ENCODE measurements at regions not wholly inside any gene's neighbourhood (a gene's known extent, or its start where the extent isn't known, plus 50 kb on each side); places are given as distances from the start of the nearest gene placed in this dataset.

- Histone ChIP-seq H2BK5ac (ENCODE audit: low read depth, low read length, poor library complexity) (no peak overlapping the region), H3K4me3 (ENCODE audit: low read depth, low read length) (no peak overlapping the region), H3K9me3 (ENCODE audit: insufficient read depth, low read depth, low read length) (no peaks in the 10 kb centered on the region), H3K79me1 (ENCODE audit: low read length) (no peaks in the 10 kb centered on the region), H3K14ac (ENCODE audit: low read length) (no peak overlapping the region), H3K4me2 (ENCODE audit: low read length) (no peak overlapping the region), H3K4ac (ENCODE audit: low read depth, low read length) (no peak overlapping the region), H3K36me3 (ENCODE audit: control insufficient read depth in 1 of 2, insufficient read depth in 2 of 2, low read length in 2 of 2) (no peaks in the 10 kb centered on the region), H3K27me3 (ENCODE audit: insufficient read depth, low read length) (no peaks in the 10 kb centered on the region), H4K91ac (ENCODE audit: low read depth, low read length) (no peak overlapping the region), H4K8ac (ENCODE audit: low read depth, low read length) (no peak overlapping the region), H2BK120ac (ENCODE audit: insufficient read depth, low read length, poor library complexity) (no peak overlapping the region), H3K27ac (ENCODE audit: low read depth, low read length) (no peak overlapping the region), H3K18ac (ENCODE audit: low read length) (no peak overlapping the region), H2AFZ (ENCODE audit: insufficient read depth, low read length, poor library complexity) (no peak overlapping the region), H4K12ac (ENCODE audit: low read depth, low read length) (no peak overlapping the region), H2BK12ac (ENCODE audit: low read length) (no peak overlapping the region), H3K4me1 (ENCODE audit: control insufficient read depth in 1 of 2, insufficient read depth in 2 of 2, low read length in 2 of 2) (no peaks in the 10 kb centered on the region), H3K9ac (ENCODE audit: low read length) (no peak overlapping the region), H3K23ac (ENCODE audit: low read length) (no peak overlapping the region), H3K79me2 (ENCODE audit: control insufficient read depth, insufficient read depth, low read length, poor library complexity) (no peaks in the 10 kb centered on the region), H2AK5ac (ENCODE audit: low read length) (no peak overlapping the region)
- no CpG with 5 or more reads among the region's 1 CpG for WGBS (ENCODE audit: extremely low coverage, insufficient coverage, insufficient read length)
- DNase-seq, result no peak
Observed at GRCh38 chr1:72892461-72892860, 610.1 kb upstream of the NEGR1 start.

GRCh38 chr1:72891976-72892375 is 609.6 kb upstream of the NEGR1 start:
- Histone ChIP-seq H4K8ac (ENCODE audit: low read depth, low read length) (no peak overlapping the region), H3K27me3 (ENCODE audit: insufficient read depth, low read length) (no peaks in the 10 kb centered on the region), H3K4me1 (ENCODE audit: control insufficient read depth in 1 of 2, insufficient read depth in 2 of 2, low read length in 2 of 2) (no peaks in the 10 kb centered on the region), H2BK12ac (ENCODE audit: low read length) (no peak overlapping the region), H3K4me3 (ENCODE audit: low read depth, low read length) (no peak overlapping the region), H3K79me2 (ENCODE audit: control insufficient read depth, insufficient read depth, low read length, poor library complexity) (no peaks in the 10 kb centered on the region), H2AFZ (ENCODE audit: insufficient read depth, low read length, poor library complexity) (no peak overlapping the region), H3K36me3 (ENCODE audit: control insufficient read depth in 1 of 2, insufficient read depth in 2 of 2, low read length in 2 of 2) (no peaks in the 10 kb centered on the region), H3K9me3 (ENCODE audit: insufficient read depth, low read depth, low read length) (no peaks in the 10 kb centered on the region), H4K12ac (ENCODE audit: low read depth, low read length) (no peak overlapping the region), H3K14ac (ENCODE audit: low read length) (no peak overlapping the region), H3K9ac (ENCODE audit: low read length) (no peak overlapping the region), H3K79me1 (ENCODE audit: low read length) (no peaks in the 10 kb centered on the region), H3K18ac (ENCODE audit: low read length) (no peak overlapping the region), H3K27ac (ENCODE audit: low read depth, low read length) (no peak overlapping the region), H3K23ac (ENCODE audit: low read length) (no peak overlapping the region), H2AK5ac (ENCODE audit: low read length) (no peak overlapping the region), H2BK5ac (ENCODE audit: low read depth, low read length, poor library complexity) (no peak overlapping the region), H3K4me2 (ENCODE audit: low read length) (no peak overlapping the region), H4K91ac (ENCODE audit: low read depth, low read length) (no peak overlapping the region), H2BK120ac (ENCODE audit: insufficient read depth, low read length, poor library complexity) (no peak overlapping the region), H3K4ac (ENCODE audit: low read depth, low read length) (no peak overlapping the region)
- WGBS (ENCODE audit: extremely low coverage, insufficient coverage, insufficient read length), result no CpG with 5 or more reads among the region's 6 CpGs
- no peak for DNase-seq

- no peaks in the 10 kb centered on the region for H3K4me1 ChIP-seq (ENCODE audit: control insufficient read depth in 1 of 2, insufficient read depth in 2 of 2, low read length in 2 of 2)
- H3K9me3 ChIP-seq (ENCODE audit: insufficient read depth, low read depth, low read length), result no peaks in the 10 kb centered on the region
- no peak overlapping the region for H3K4me2 ChIP-seq (ENCODE audit: low read length)
- H4K91ac ChIP-seq (ENCODE audit: low read depth, low read length), result no peak overlapping the region
- H3K23ac ChIP-seq (ENCODE audit: low read length), result no peak overlapping the region
- no peak overlapping the region for H3K9ac ChIP-seq (ENCODE audit: low read length)
- no peak overlapping the region for H2AK5ac ChIP-seq (ENCODE audit: low read length)
- no peak overlapping the region for H3K4ac ChIP-seq (ENCODE audit: low read depth, low read length)
- no peak overlapping the region for H3K18ac ChIP-seq (ENCODE audit: low read length)
- no peak overlapping the region for H2BK12ac ChIP-seq (ENCODE audit: low read length)
- no peaks in the 10 kb centered on the region for H3K79me2 ChIP-seq (ENCODE audit: control insufficient read depth, insufficient read depth, low read length, poor library complexity)
- H2BK120ac ChIP-seq (ENCODE audit: insufficient read depth, low read length, poor library complexity), result no peak overlapping the region
- no peak overlapping the region for H3K4me3 ChIP-seq (ENCODE audit: low read depth, low read length)
- no peak overlapping the region for H2BK5ac ChIP-seq (ENCODE audit: low read depth, low read length, poor library complexity)
- H2AFZ ChIP-seq (ENCODE audit: insufficient read depth, low read length, poor library complexity), result no peak overlapping the region
- H4K8ac ChIP-seq (ENCODE audit: low read depth, low read length), result no peak overlapping the region
- no CpG with 5 or more reads among the region's 1 CpG for WGBS (ENCODE audit: extremely low coverage, insufficient coverage, insufficient read length)
- H3K27ac ChIP-seq (ENCODE audit: low read depth, low read length), result no peak overlapping the region
- no peak overlapping the region for H4K12ac ChIP-seq (ENCODE audit: low read depth, low read length)
- no peaks in the 10 kb centered on the region for H3K79me1 ChIP-seq (ENCODE audit: low read length)
- no peak overlapping the region for H3K14ac ChIP-seq (ENCODE audit: low read length)
- no peak for DNase-seq
- H3K27me3 ChIP-seq (ENCODE audit: insufficient read depth, low read length), result no peaks in the 10 kb centered on the region
- no peaks in the 10 kb centered on the region for H3K36me3 ChIP-seq (ENCODE audit: control insufficient read depth in 1 of 2, insufficient read depth in 2 of 2, low read length in 2 of 2)
Observed at GRCh38 chr1:72885841-72886240, 603.5 kb upstream of the NEGR1 start.

- no peaks in the 10 kb centered on the region for H3K79me1 ChIP-seq (ENCODE audit: low read length)
- DNase-seq, result no peak
- H4K12ac ChIP-seq (ENCODE audit: low read depth, low read length), result no peak overlapping the region
- no peak overlapping the region for H2AK5ac ChIP-seq (ENCODE audit: low read length)
- H3K36me3 ChIP-seq (ENCODE audit: control insufficient read depth in 1 of 2, insufficient read depth in 2 of 2, low read length in 2 of 2), result no peaks in the 10 kb centered on the region
- H4K8ac ChIP-seq (ENCODE audit: low read depth, low read length), result no peak overlapping the region
- no CpG with 5 or more reads among the region's 1 CpG for WGBS (ENCODE audit: extremely low coverage, insufficient coverage, insufficient read length)
- no peak overlapping the region for H2BK12ac ChIP-seq (ENCODE audit: low read length)
- H3K27me3 ChIP-seq (ENCODE audit: insufficient read depth, low read length), result no peaks in the 10 kb centered on the region
- H3K23ac ChIP-seq (ENCODE audit: low read length), result no peak overlapping the region
- H3K14ac ChIP-seq (ENCODE audit: low read length), result no peak overlapping the region
- H3K9me3 ChIP-seq (ENCODE audit: insufficient read depth, low read depth, low read length), result no peaks in the 10 kb centered on the region
- no peak overlapping the region for H3K18ac ChIP-seq (ENCODE audit: low read length)
- no peak overlapping the region for H4K91ac ChIP-seq (ENCODE audit: low read depth, low read length)
- no peak overlapping the region for H3K4me2 ChIP-seq (ENCODE audit: low read length)
- H3K4ac ChIP-seq (ENCODE audit: low read depth, low read length), result no peak overlapping the region
- no peak overlapping the region for H3K4me3 ChIP-seq (ENCODE audit: low read depth, low read length)
- no peak overlapping the region for H3K9ac ChIP-seq (ENCODE audit: low read length)
- H3K4me1 ChIP-seq (ENCODE audit: control insufficient read depth in 1 of 2, insufficient read depth in 2 of 2, low read length in 2 of 2), result no peaks in the 10 kb centered on the region
- H3K27ac ChIP-seq (ENCODE audit: low read depth, low read length), result no peak overlapping the region
- no peak overlapping the region for H2AFZ ChIP-seq (ENCODE audit: insufficient read depth, low read length, poor library complexity)
- no peak overlapping the region for H2BK5ac ChIP-seq (ENCODE audit: low read depth, low read length, poor library complexity)
- H2BK120ac ChIP-seq (ENCODE audit: insufficient read depth, low read length, poor library complexity), result no peak overlapping the region
- no peaks in the 10 kb centered on the region for H3K79me2 ChIP-seq (ENCODE audit: control insufficient read depth, insufficient read depth, low read length, poor library complexity)
Observed at GRCh38 chr1:72885017-72885416, 602.7 kb upstream of the NEGR1 start.

- no peaks in the 10 kb centered on the region for H3K79me2 ChIP-seq (ENCODE audit: control insufficient read depth, insufficient read depth, low read length, poor library complexity)
- no peak overlapping the region for H3K14ac ChIP-seq (ENCODE audit: low read length)
- no peak overlapping the region for H3K27ac ChIP-seq (ENCODE audit: low read depth, low read length)
- H4K8ac ChIP-seq (ENCODE audit: low read depth, low read length), result no peak overlapping the region
- no peak overlapping the region for H3K23ac ChIP-seq (ENCODE audit: low read length)
- DNase-seq, result no peak
- no peak overlapping the region for H2AFZ ChIP-seq (ENCODE audit: insufficient read depth, low read length, poor library complexity)
- no peak overlapping the region for H3K9ac ChIP-seq (ENCODE audit: low read length)
- no peak overlapping the region for H2BK5ac ChIP-seq (ENCODE audit: low read depth, low read length, poor library complexity)
- H2BK12ac ChIP-seq (ENCODE audit: low read length), result no peak overlapping the region
- no peak overlapping the region for H3K4me3 ChIP-seq (ENCODE audit: low read depth, low read length)
- H2BK120ac ChIP-seq (ENCODE audit: insufficient read depth, low read length, poor library complexity), result no peak overlapping the region
- H3K4ac ChIP-seq (ENCODE audit: low read depth, low read length), result no peak overlapping the region
- H3K4me1 ChIP-seq (ENCODE audit: control insufficient read depth in 1 of 2, insufficient read depth in 2 of 2, low read length in 2 of 2), result no peaks in the 10 kb centered on the region
- H3K9me3 ChIP-seq (ENCODE audit: insufficient read depth, low read depth, low read length), result no peaks in the 10 kb centered on the region
- H4K91ac ChIP-seq (ENCODE audit: low read depth, low read length), result no peak overlapping the region
- H3K18ac ChIP-seq (ENCODE audit: low read length), result no peak overlapping the region
- no peaks in the 10 kb centered on the region for H3K79me1 ChIP-seq (ENCODE audit: low read length)
- H4K12ac ChIP-seq (ENCODE audit: low read depth, low read length), result no peak overlapping the region
- no peak overlapping the region for H3K4me2 ChIP-seq (ENCODE audit: low read length)
- no peaks in the 10 kb centered on the region for H3K36me3 ChIP-seq (ENCODE audit: control insufficient read depth in 1 of 2, insufficient read depth in 2 of 2, low read length in 2 of 2)
- H3K27me3 ChIP-seq (ENCODE audit: insufficient read depth, low read length), result no peaks in the 10 kb centered on the region
- no peak overlapping the region for H2AK5ac ChIP-seq (ENCODE audit: low read length)
Observed at GRCh38 chr1:72869873-72870272, 587.5 kb upstream of the NEGR1 start.
